ENCODE measurements at regions not wholly inside any gene's neighbourhood (a gene's known extent, or its start where the extent isn't known, plus 50 kb on each side); places are given as distances from the start of the nearest gene placed in this dataset.

DNA sequence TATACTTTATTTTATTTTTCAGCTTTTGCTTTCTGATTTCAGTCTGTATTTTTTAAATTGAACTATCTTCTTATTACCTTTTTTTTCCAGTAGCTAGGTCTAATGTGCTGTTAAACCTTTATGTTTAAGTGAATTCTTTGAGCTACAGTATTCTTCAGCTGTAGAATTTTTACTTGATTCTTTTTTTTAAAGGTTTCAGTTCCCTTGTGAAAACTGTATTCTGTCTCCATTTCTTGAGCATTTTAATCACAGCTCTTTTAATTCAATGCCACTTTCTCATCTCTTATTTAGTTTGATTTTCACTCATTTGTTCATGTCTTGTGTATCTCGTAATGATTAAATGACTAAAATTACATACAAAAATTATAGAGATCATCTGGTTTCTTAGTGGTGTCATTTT is 233.8 kb downstream of the MTRR start:
- Mint-ChIP-seq H3K36me3 (no peaks in the 10 kb centered on the region), H3K27ac (no peak overlapping the region), H3K9me3 (no peaks in the 10 kb centered on the region), H3K4me1 (no peaks in the 10 kb centered on the region), H3K4me3 (no peak overlapping the region), H3K27me3 (ENCODE audit: low read depth) (no peaks in the 10 kb centered on the region)
- TF ChIP-seq, protein P1, sequence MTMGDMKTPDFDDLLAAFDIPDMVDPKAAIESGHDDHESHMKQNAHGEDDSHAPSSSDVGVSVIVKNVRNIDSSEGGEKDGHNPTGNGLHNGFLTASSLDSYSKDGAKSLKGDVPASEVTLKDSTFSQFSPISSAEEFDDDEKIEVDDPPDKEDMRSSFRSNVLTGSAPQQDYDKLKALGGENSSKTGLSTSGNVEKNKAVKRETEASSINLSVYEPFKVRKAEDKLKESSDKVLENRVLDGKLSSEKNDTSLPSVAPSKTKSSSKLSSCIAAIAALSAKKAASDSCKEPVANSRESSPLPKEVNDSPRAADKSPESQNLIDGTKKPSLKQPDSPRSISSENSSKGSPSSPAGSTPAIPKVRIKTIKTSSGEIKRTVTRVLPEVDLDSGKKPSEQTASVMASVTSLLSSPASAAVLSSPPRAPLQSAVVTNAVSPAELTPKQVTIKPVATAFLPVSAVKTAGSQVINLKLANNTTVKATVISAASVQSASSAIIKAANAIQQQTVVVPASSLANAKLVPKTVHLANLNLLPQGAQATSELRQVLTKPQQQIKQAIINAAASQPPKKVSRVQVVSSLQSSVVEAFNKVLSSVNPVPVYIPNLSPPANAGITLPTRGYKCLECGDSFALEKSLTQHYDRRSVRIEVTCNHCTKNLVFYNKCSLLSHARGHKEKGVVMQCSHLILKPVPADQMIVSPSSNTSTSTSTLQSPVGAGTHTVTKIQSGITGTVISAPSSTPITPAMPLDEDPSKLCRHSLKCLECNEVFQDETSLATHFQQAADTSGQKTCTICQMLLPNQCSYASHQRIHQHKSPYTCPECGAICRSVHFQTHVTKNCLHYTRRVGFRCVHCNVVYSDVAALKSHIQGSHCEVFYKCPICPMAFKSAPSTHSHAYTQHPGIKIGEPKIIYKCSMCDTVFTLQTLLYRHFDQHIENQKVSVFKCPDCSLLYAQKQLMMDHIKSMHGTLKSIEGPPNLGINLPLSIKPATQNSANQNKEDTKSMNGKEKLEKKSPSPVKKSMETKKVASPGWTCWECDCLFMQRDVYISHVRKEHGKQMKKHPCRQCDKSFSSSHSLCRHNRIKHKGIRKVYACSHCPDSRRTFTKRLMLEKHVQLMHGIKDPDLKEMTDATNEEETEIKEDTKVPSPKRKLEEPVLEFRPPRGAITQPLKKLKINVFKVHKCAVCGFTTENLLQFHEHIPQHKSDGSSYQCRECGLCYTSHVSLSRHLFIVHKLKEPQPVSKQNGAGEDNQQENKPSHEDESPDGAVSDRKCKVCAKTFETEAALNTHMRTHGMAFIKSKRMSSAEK (CRISPR knock-in tag; IDR thresholded peaks at IDR 0.05; ENCODE audit: borderline replicate concordance), result no peak
- TF ChIP-seq CTCF (IDR thresholded peaks at IDR 0.05) (no peak), ERG (CRISPR knock-in tag; IDR thresholded peaks at IDR 0.05) (no peak), FOXJ3 (CRISPR knock-in tag; IDR thresholded peaks at IDR 0.05; ENCODE audit: borderline replicate concordance) (no peak), RORB (CRISPR knock-in tag; IDR thresholded peaks at IDR 0.05) (no peak), TEAD4 (CRISPR knock-in tag; IDR thresholded peaks at IDR 0.05) (no peak)
- TF ChIP-seq, protein P2, sequence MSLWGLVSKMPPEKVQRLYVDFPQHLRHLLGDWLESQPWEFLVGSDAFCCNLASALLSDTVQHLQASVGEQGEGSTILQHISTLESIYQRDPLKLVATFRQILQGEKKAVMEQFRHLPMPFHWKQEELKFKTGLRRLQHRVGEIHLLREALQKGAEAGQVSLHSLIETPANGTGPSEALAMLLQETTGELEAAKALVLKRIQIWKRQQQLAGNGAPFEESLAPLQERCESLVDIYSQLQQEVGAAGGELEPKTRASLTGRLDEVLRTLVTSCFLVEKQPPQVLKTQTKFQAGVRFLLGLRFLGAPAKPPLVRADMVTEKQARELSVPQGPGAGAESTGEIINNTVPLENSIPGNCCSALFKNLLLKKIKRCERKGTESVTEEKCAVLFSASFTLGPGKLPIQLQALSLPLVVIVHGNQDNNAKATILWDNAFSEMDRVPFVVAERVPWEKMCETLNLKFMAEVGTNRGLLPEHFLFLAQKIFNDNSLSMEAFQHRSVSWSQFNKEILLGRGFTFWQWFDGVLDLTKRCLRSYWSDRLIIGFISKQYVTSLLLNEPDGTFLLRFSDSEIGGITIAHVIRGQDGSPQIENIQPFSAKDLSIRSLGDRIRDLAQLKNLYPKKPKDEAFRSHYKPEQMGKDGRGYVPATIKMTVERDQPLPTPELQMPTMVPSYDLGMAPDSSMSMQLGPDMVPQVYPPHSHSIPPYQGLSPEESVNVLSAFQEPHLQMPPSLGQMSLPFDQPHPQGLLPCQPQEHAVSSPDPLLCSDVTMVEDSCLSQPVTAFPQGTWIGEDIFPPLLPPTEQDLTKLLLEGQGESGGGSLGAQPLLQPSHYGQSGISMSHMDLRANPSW (CRISPR knock-in tag; conservative IDR thresholded peaks at IDR 0.05; ENCODE audit: low read depth), result no peak
- ATAC-seq (no peak), DNase-seq (ENCODE audit: low spot score) (no peak)
- ChIA-PET POLR2A (no interaction called here), CTCF (no interaction called here)

- ChIA-PET CTCF (no interaction called here), POLR2A (no interaction called here)
- Mint-ChIP-seq H3K4me1 (no peaks in the 10 kb centered on the region), H3K27ac (no peak overlapping the region), H3K9me3 (no peaks in the 10 kb centered on the region), H3K27me3 (ENCODE audit: low read depth) (no peaks in the 10 kb centered on the region; the same call in 1 of the 2 replicates), H3K36me3 (no peaks in the 10 kb centered on the region), H3K4me3 (no peak overlapping the region)
- DNase-seq (ENCODE audit: low spot score), result peak; percentile 45
- peak; percentile 98 for ATAC-seq
- TF ChIP-seq ZNF263 (CRISPR knock-in tag; IDR thresholded peaks at IDR 0.05; ENCODE audit: low read depth), result no peak
- TF ChIP-seq HMGA2 (CRISPR knock-in tag; IDR thresholded peaks at IDR 0.05), result no peak
- no peak for TF ChIP-seq ZNF423 (CRISPR knock-in tag; IDR thresholded peaks at IDR 0.05)
- TF ChIP-seq KAT7 (CRISPR knock-in tag; IDR thresholded peaks at IDR 0.05; ENCODE audit: borderline replicate concordance), result no peak
- TF ChIP-seq, protein P3, sequence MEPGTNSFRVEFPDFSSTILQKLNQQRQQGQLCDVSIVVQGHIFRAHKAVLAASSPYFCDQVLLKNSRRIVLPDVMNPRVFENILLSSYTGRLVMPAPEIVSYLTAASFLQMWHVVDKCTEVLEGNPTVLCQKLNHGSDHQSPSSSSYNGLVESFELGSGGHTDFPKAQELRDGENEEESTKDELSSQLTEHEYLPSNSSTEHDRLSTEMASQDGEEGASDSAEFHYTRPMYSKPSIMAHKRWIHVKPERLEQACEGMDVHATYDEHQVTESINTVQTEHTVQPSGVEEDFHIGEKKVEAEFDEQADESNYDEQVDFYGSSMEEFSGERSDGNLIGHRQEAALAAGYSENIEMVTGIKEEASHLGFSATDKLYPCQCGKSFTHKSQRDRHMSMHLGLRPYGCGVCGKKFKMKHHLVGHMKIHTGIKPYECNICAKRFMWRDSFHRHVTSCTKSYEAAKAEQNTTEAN (CRISPR knock-in tag; IDR thresholded peaks at IDR 0.05), result no peak
- TF ChIP-seq ZBTB21 (CRISPR knock-in tag; IDR thresholded peaks at IDR 0.05; ENCODE audit: borderline replicate concordance), result no peak
- TF ChIP-seq SMAD3 (CRISPR knock-in tag; IDR thresholded peaks at IDR 0.05; ENCODE audit: borderline replicate concordance), result no peak
- TF ChIP-seq CTCF (IDR thresholded peaks at IDR 0.05), result no peak
- TF ChIP-seq ZNF317 (CRISPR knock-in tag; IDR thresholded peaks at IDR 0.05; ENCODE audit: borderline replicate concordance, low read depth), result no peak
- no peak for TF ChIP-seq CBFB (CRISPR knock-in tag; IDR thresholded peaks at IDR 0.05; ENCODE audit: low read depth)
- TF ChIP-seq ZNF281 (CRISPR knock-in tag; IDR thresholded peaks at IDR 0.05), result no peak
- TF ChIP-seq TEAD1 (CRISPR knock-in tag; IDR thresholded peaks at IDR 0.05), result no peak
Measured at GRCh38 chr5:8114597-8115266, 245.8 kb downstream of the MTRR start.
